GM18861 (cell line): ENCODE measurements at regions not wholly inside any gene's neighbourhood (a gene's known extent, or its start where the extent isn't known, plus 50 kb on each side); places are given as distances from the start of the nearest gene placed in this dataset.

Experiments used
- ATAC-seq: cut with Tn5 transposase; IDR thresholded peaks from one replicate; pipeline ENCODE4 v1.9.1; 2021; ENCODE audit not compliant: unreplicated experiment

- no peak for ATAC-seq
Measured at GRCh38 chr13:34001389-34001788, 183.4 kb downstream of the RFC3 start.

- no peak for ATAC-seq
Measured at GRCh38 chr13:34002141-34002540, 184.2 kb downstream of the RFC3 start.

- no peak for ATAC-seq
Measured at GRCh38 chr13:34002924-34003323, 185.0 kb downstream of the RFC3 start.

- no peak for ATAC-seq
Measured at GRCh38 chr13:34003656-34004055, 185.7 kb downstream of the RFC3 start.

- ATAC-seq = no peak
Measured at GRCh38 chr13:34004676-34005075, 186.7 kb downstream of the RFC3 start.

GRCh38 chr13:34006011-34006410, 188.1 kb downstream of the RFC3 start:
- ATAC-seq = no peak

GRCh38 chr13:34011552-34012085, 193.7 kb downstream of the RFC3 start:
- no peak for ATAC-seq

GRCh38 chr13:34012382-34012781, 194.4 kb downstream of the RFC3 start:
- ATAC-seq = no peak

- no peak for ATAC-seq
Measured at GRCh38 chr13:34013061-34013460, 195.1 kb downstream of the RFC3 start.

GRCh38 chr13:34017231-34017630, 199.3 kb downstream of the RFC3 start:
- ATAC-seq = no peak

- ATAC-seq = no peak
Measured at GRCh38 chr13:34019870-34020269, 201.9 kb downstream of the RFC3 start.

GRCh38 chr13:34020388-34020787, 202.4 kb downstream of the RFC3 start:
- no peak for ATAC-seq

- ATAC-seq = no peak
Measured at GRCh38 chr13:34021619-34022018, 203.7 kb downstream of the RFC3 start.

- no peak for ATAC-seq
Measured at GRCh38 chr13:34025746-34026145, 207.8 kb downstream of the RFC3 start.

GRCh38 chr13:34026308-34026707, 208.4 kb downstream of the RFC3 start:
- no peak for ATAC-seq

- no peak for ATAC-seq
Measured at GRCh38 chr13:34028496-34029442, 210.8 kb downstream of the RFC3 start.

GRCh38 chr13:34030782-34031181, 212.8 kb downstream of the RFC3 start:
- no peak for ATAC-seq

- ATAC-seq = no peak
Measured at GRCh38 chr13:34031610-34032009, 213.7 kb downstream of the RFC3 start.

GRCh38 chr13:34034411-34034810, 216.5 kb downstream of the RFC3 start:
- no peak for ATAC-seq

GRCh38 chr13:34035178-34035577, 217.2 kb downstream of the RFC3 start:
- no peak for ATAC-seq

GRCh38 chr13:34035676-34036325, 217.9 kb downstream of the RFC3 start:
- ATAC-seq = no peak
